H1 (cell line): ENCODE measurements at regions not wholly inside any gene's neighbourhood (a gene's known extent, or its start where the extent isn't known, plus 50 kb on each side); places are given as distances from the start of the nearest gene placed in this dataset.

Experiments used
- CTCF ChIA-PET: fragments of 300-600 bp; sonication (Branson Sonifier 250); formaldehyde crosslinking; loops from one replicate; lab custom pipeline; 2021; ENCODE audit not compliant: partially characterized antibody; lab: Charles Lee
- POLR2A ChIA-PET: fragments of 300-600 bp; sonication (Branson Sonifier 250); formaldehyde crosslinking; loops from one replicate; lab custom pipeline; 2021; ENCODE audit warnings: inconsistent platforms; ENCODE audit not compliant: partially characterized antibody; lab: Charles Lee
- DNase-seq, 2 experiments: peaks; one replicate each; pipeline versions ENCODE4 v3.0.0 to v3.0.0-alpha.2; 2010 to 2022; ENCODE audit warnings: low spot score in 2 of 2, low read depth in 1 of 2, mixed read lengths in 1 of 2
- FAIRE-seq: peaks from 2 replicates; lab custom pipeline; 2011; peaks lifted over from hg19 to GRCh38; lab: Jason Lieb, UNC
- H2AFZ ChIP-seq: 2 replicates; pipeline ENCODE4 v1.8.1; 2012; ENCODE audit warnings: low read length, inconsistent platforms
- H2AK5ac ChIP-seq: 2 replicates; pipeline ENCODE4 v1.6.1; 2013; ENCODE audit warnings: low read depth, low read length
- H2BK120ac ChIP-seq: replicated peaks from 2 replicates; pipeline ENCODE3; 2013; ENCODE audit warnings: low read depth, low read length, inconsistent platforms
- H2BK12ac ChIP-seq: 2 replicates; pipeline ENCODE4 v1.6.1; 2013; ENCODE audit warnings: low read depth, low read length
- H2BK15ac ChIP-seq: 2 replicates; pipeline ENCODE4 v1.6.1; 2013; ENCODE audit warnings: low read length
- H2BK20ac ChIP-seq: 2 replicates; pipeline ENCODE4 v1.6.1; 2013; ENCODE audit warnings: low read length
- H2BK5ac ChIP-seq: 2 replicates; pipeline ENCODE4 v1.6.1; 2013; ENCODE audit warnings: low read depth, low read length
- H3K14ac ChIP-seq: 2 replicates; pipeline ENCODE4 v1.6.1; 2013; ENCODE audit warnings: inconsistent platforms; ENCODE audit not compliant: insufficient read length
- H3K18ac ChIP-seq: 2 replicates; pipeline ENCODE4 v1.6.1; 2013; ENCODE audit warnings: low read length; ENCODE audit errors: extremely low read depth
- H3K23ac ChIP-seq: 2 replicates; pipeline ENCODE4 v1.6.1; 2013; ENCODE audit warnings: inconsistent platforms; ENCODE audit not compliant: insufficient read length
- H3K23me2 ChIP-seq: 2 replicates; pipeline ENCODE4 v1.6.1; 2013; ENCODE audit warnings: low read depth, low read length
- H3K27ac ChIP-seq: 2 replicates; pipeline ENCODE4 v1.6.1; 2011; ENCODE audit warnings: low read depth, low read length, inconsistent platforms
- H3K27me3 ChIP-seq, 4 experiments: replicated peaks in 1 of 4; 1 replicate in 1 of 4; 2 replicates in 3 of 4; pipeline versions ENCODE4 v1.6.1 to v1.8.1; 2011 to 2013; ENCODE audit warnings: low read length in 3 of 4, mild to moderate bottlenecking in 3 of 4, inconsistent platforms in 2 of 4, mixed read lengths in 2 of 4, moderate library complexity in 1 of 4; ENCODE audit not compliant: control insufficient read depth in 3 of 4, insufficient read depth in 3 of 4; ENCODE audit errors: extremely low read depth in 1 of 4
- H3K36me3 ChIP-seq, 4 experiments: 2 replicates each; pipeline versions ENCODE4 v1.6.1 to v1.8.1; 2011 to 2013; ENCODE audit warnings: mild to moderate bottlenecking in 4 of 4, low read length in 3 of 4, moderate library complexity in 2 of 4, control low read depth in 1 of 4, inconsistent platforms in 1 of 4; ENCODE audit not compliant: insufficient read depth in 4 of 4, control insufficient read depth in 2 of 4
- H3K4ac ChIP-seq: replicated peaks from 2 replicates; pipeline ENCODE3; 2013; ENCODE audit warnings: low read length, low read depth, mixed read lengths, inconsistent platforms; ENCODE audit not compliant: insufficient read length
- H3K4me1 ChIP-seq, 4 experiments: replicated peaks in 1 of 4; 1 replicate in 1 of 4; 2 replicates in 3 of 4; pipeline versions ENCODE4 v1.6.1 to v1.8.1; 2011 to 2013; ENCODE audit warnings: low read length in 3 of 4, inconsistent platforms in 2 of 4, mixed read lengths in 1 of 4; ENCODE audit not compliant: insufficient read depth in 4 of 4, control insufficient read depth in 3 of 4
- H3K4me2 ChIP-seq, 2 experiments: 2 replicates each; pipeline versions ENCODE4 v1.6.1 to v1.8.1; 2011 to 2013; ENCODE audit warnings: low read depth in 2 of 2, low read length in 2 of 2, control low read depth in 1 of 2, inconsistent platforms in 1 of 2, mild to moderate bottlenecking in 1 of 2; ENCODE audit not compliant: insufficient read depth in 1 of 2
- H3K4me3 ChIP-seq, 4 experiments: fragments of 200-600, 300-600 bp in 1 of 4; sonication (generic), shearing (Covaris generic), sonication (Bioruptor Twin) in 1 of 4; 2 replicates each; pipeline versions ENCODE4 v1.5.1 to v1.8.1; 2011 to 2016; ENCODE audit warnings: low read length in 4 of 4, low read depth in 3 of 4, control low read depth in 2 of 4, inconsistent platforms in 2 of 4, mild to moderate bottlenecking in 2 of 4, mixed read lengths in 1 of 4, moderate library complexity in 1 of 4; ENCODE audit not compliant: insufficient read depth in 2 of 4; ENCODE audit errors: extremely low read depth in 1 of 4
- H3K56ac ChIP-seq: replicated peaks from 2 replicates; pipeline ENCODE3; 2013; ENCODE audit warnings: low read depth, mild to moderate bottlenecking, mixed read lengths, low read length, inconsistent platforms; ENCODE audit not compliant: insufficient read length
- H3K79me1 ChIP-seq: 2 replicates; pipeline ENCODE4 v1.6.1; 2013; ENCODE audit warnings: low read depth, low read length, control low read depth
- H3K79me2 ChIP-seq, 2 experiments: 2 replicates each; pipeline versions ENCODE4 v1.6.1 to v1.8.1; 2012 to 2013; ENCODE audit warnings: low read length in 2 of 2, mild to moderate bottlenecking in 2 of 2, inconsistent platforms in 1 of 2; ENCODE audit not compliant: insufficient read depth in 2 of 2, control insufficient read depth in 1 of 2
- H3K9ac ChIP-seq, 4 experiments: replicated peaks in 1 of 4; 1 replicate in 1 of 4; 2 replicates in 3 of 4; pipeline versions ENCODE4 v1.6.1 to v1.8.1; 2011 to 2013; ENCODE audit warnings: low read depth in 3 of 4, low read length in 3 of 4, control low read depth in 2 of 4, mild to moderate bottlenecking in 2 of 4, moderate library complexity in 2 of 4, inconsistent platforms in 1 of 4; ENCODE audit errors: extremely low read depth in 1 of 4
- H3K9me3 ChIP-seq, 2 experiments: 2 replicates each; pipeline versions ENCODE4 v1.6.1 to v1.8.1; 2012 to 2013; ENCODE audit warnings: mild to moderate bottlenecking in 2 of 2, moderate library complexity in 2 of 2, control low read depth in 1 of 2, inconsistent platforms in 1 of 2, low read depth in 1 of 2, low read length in 1 of 2, mixed read lengths in 1 of 2; ENCODE audit not compliant: insufficient read depth in 2 of 2
- H4K20me1 ChIP-seq, 2 experiments: replicated peaks in 1 of 2; 2 replicates each; pipeline versions ENCODE3 to v1.8.1; 2011 to 2013; ENCODE audit warnings: inconsistent platforms in 2 of 2, low read length in 2 of 2, mild to moderate bottlenecking in 1 of 2; ENCODE audit not compliant: insufficient read depth in 2 of 2, control insufficient read depth in 1 of 2
- H4K5ac ChIP-seq: 2 replicates; pipeline ENCODE4 v1.6.1; 2013; ENCODE audit warnings: low read length, low read depth, mixed read lengths, inconsistent platforms; ENCODE audit not compliant: insufficient read length
- H4K8ac ChIP-seq: 2 replicates; pipeline ENCODE4 v1.8.0; 2013; ENCODE audit warnings: mild to moderate bottlenecking, moderate library complexity, low read length, inconsistent platforms; ENCODE audit not compliant: insufficient read depth; ENCODE audit errors: extremely low read depth
- H4K91ac ChIP-seq: replicated peaks from 2 replicates; pipeline ENCODE3; 2013; ENCODE audit warnings: low read length, mixed read lengths, inconsistent platforms; ENCODE audit not compliant: insufficient read length
- ATF3 ChIP-seq: IDR thresholded peaks from 2 replicates; pipeline ENCODE4 v1.6.1; 2011; ENCODE audit warnings: low read depth, mild to moderate bottlenecking, low read length; ENCODE audit not compliant: insufficient read depth
- CHD1 ChIP-seq: IDR thresholded peaks from 2 replicates; pipeline ENCODE4 v1.6.1; 2012; ENCODE audit warnings: low read depth, low read length, improper control_type of control experiment
- EGR1 ChIP-seq: IDR thresholded peaks from 2 replicates; pipeline ENCODE4 v1.6.1; 2011; ENCODE audit warnings: low read depth, low read length, borderline replicate concordance
- GTF2F1 ChIP-seq: IDR thresholded peaks from 2 replicates; pipeline ENCODE4 v1.6.1; 2012; ENCODE audit warnings: low read depth, low read length, improper control_type of control experiment, borderline replicate concordance
- KDM4A ChIP-seq: IDR thresholded peaks from one replicate; pipeline ENCODE4 v1.7.1; 2012; ENCODE audit warnings: low read depth, mild to moderate bottlenecking, moderate library complexity, low read length, inconsistent platforms; ENCODE audit not compliant: severe bottlenecking
- MAFK ChIP-seq: IDR thresholded peaks from 2 replicates; pipeline ENCODE4 v1.6.1; 2012; ENCODE audit warnings: low read depth, mild to moderate bottlenecking, improper control_type of control experiment, low read length
- POLR2A ChIP-seq, 2 experiments: IDR thresholded peaks; 1 replicate in 1 of 2; 2 replicates in 1 of 2; pipeline ENCODE4 v1.6.1; 2011; ENCODE audit warnings: low read depth in 2 of 2, low read length in 2 of 2, mild to moderate bottlenecking in 2 of 2; ENCODE audit errors: control extremely low read depth in 1 of 2
- POLR2AphosphoS5 ChIP-seq: IDR thresholded peaks from 2 replicates; pipeline ENCODE4 v1.6.1; 2011; ENCODE audit warnings: low read depth, low read length
- RNF2 ChIP-seq: fragments of 200-900, 300-1000 bp; sonication (generic); IDR thresholded peaks from 2 replicates; pipeline ENCODE4 v1.7.1; 2016; ENCODE audit warnings: borderline replicate concordance, low read depth, mild to moderate bottlenecking, antibody characterized with exemption, low read length; ENCODE audit not compliant: poor library complexity, severe bottlenecking; ENCODE audit errors: missing control alignments
- SIN3A ChIP-seq, 2 experiments: IDR thresholded peaks in 1 of 2; conservative IDR thresholded peaks in 1 of 2; 2 replicates each; pipeline ENCODE4 v1.6.1; 2011 to 2012; ENCODE audit warnings: low read length in 2 of 2, improper control_type of control experiment in 1 of 2, low read depth in 1 of 2, mild to moderate bottlenecking in 1 of 2
- SIRT6 ChIP-seq: IDR thresholded peaks from one replicate; pipeline ENCODE4 v1.7.1; 2012; ENCODE audit warnings: low read length, inconsistent platforms
- SP2 ChIP-seq: IDR thresholded peaks from 2 replicates; pipeline ENCODE4 v1.6.1; 2012; ENCODE audit warnings: mild to moderate bottlenecking, low read length, inconsistent platforms
- TCF12 ChIP-seq: IDR thresholded peaks from 2 replicates; pipeline ENCODE4 v1.6.1; 2011; ENCODE audit warnings: low read depth, mild to moderate bottlenecking, low read length
- WGBS, 2 experiments: shearing (Covaris generic) in 1 of 2; methylation state at CpG; one replicate each; pipeline versions ENCODE4 v1.1.6 to v1.1.7; 2013 to 2015; ENCODE audit warnings: low lambda C conversion rate in 2 of 2, mixed read lengths in 2 of 2, inconsistent platforms in 1 of 2, low coverage in 1 of 2, missing lambda C conversion rate in 1 of 2; ENCODE audit not compliant: insufficient replicate concordance in 2 of 2, insufficient coverage in 1 of 2, insufficient read length in 1 of 2; ENCODE audit errors: extremely low coverage in 1 of 2, missing lambda C conversion rate in 1 of 2; 5-methylcytosine and 5-hydroxymethylcytosine counted together

GRCh38 chr12:29051221-29051620 is 97.9 kb upstream of the FAR2 start:
- Histone ChIP-seq H3K27ac (no peak overlapping the region), H2BK120ac (no peak overlapping the region), H2BK15ac (no peak overlapping the region), H2BK12ac (no peak overlapping the region), H3K4me3 (no peak overlapping the region), H2AFZ (no peak overlapping the region), H2BK5ac (no peak overlapping the region), H4K91ac (no peak overlapping the region), H2BK20ac (no peak overlapping the region), H3K4me2 (no peak overlapping the region), H3K79me1 (no peaks in the 10 kb centered on the region), H2AK5ac (no peak overlapping the region), H3K79me2 (no peaks in the 10 kb centered on the region), H3K9ac (no peak overlapping the region), H3K23ac (no peak overlapping the region), H3K9me3 (no peaks in the 10 kb centered on the region), H3K14ac (no peak overlapping the region), H4K20me1 (no peaks in the 10 kb centered on the region), H3K27me3 (no peaks in the 10 kb centered on the region), H4K5ac (no peak overlapping the region), H3K4me1 (no peaks in the 10 kb centered on the region), H3K36me3 (no peaks in the 10 kb centered on the region), H3K23me2 (no peaks in the 10 kb centered on the region), H3K56ac (no peak overlapping the region), H3K18ac (no peak overlapping the region), H3K4ac (no peak overlapping the region), H4K8ac (no peak overlapping the region)
- WGBS, 2 experiments, result 95% methylated on average over 2 of the region's 2 CpGs; no CpG with 5 or more reads in 1 of the 2 experiments
- POLR2A ChIA-PET, result no interaction called here
- FAIRE-seq (no peak), DNase-seq (no peak)
- CTCF ChIA-PET, result no interaction called here
- TF ChIP-seq GTF2F1, result no peak
- no peak for TF ChIP-seq POLR2AphosphoS5
- no peak for TF ChIP-seq KDM4A
- TF ChIP-seq SIRT6, result no peak
- TF ChIP-seq MAFK, result no peak
- TF ChIP-seq EGR1, result no peak
- TF ChIP-seq RNF2, result no peak
- no peak for TF ChIP-seq CHD1
- no peak for TF ChIP-seq TCF12
- TF ChIP-seq ATF3, result no peak
- TF ChIP-seq SIN3A (conservative IDR thresholded peaks at IDR 0.05 in 1 of 2, IDR thresholded peaks at IDR 0.05 in 1 of 2; ENCODE audit: low read depth in 1 of 2, low read length in 2 of 2), result no peak
- no peak for TF ChIP-seq SP2
- no peak for TF ChIP-seq POLR2A (IDR thresholded peaks at IDR 0.05; ENCODE audit: control extremely low read depth in 1 of 2, low read depth in 2 of 2, low read length in 2 of 2)
